HG03159 (cell line): ENCODE measurements at regions not wholly inside any gene's neighbourhood (a gene's known extent, or its start where the extent isn't known, plus 50 kb on each side); places are given as distances from the start of the nearest gene placed in this dataset.
"Not testable (repeated sequence)": the region's sequence is repeated elsewhere in the genome, so short reads cannot be mapped to it uniquely, and the experiment has no call there.

ENCODE experiments used
- ATAC-seq: cut with Tn5 transposase; IDR thresholded peaks from one replicate; pipeline ENCODE4 v1.9.1; 2021; ENCODE audit warnings: mild to moderate bottlenecking, moderate library complexity; ENCODE audit not compliant: unreplicated experiment

GRCh38 chr1:163471779-163472650 lies 150.3 kb downstream of the NUF2 start:
- ATAC-seq = no peak

GRCh38 chr1:163472651-163473248 lies 151.0 kb downstream of the NUF2 start:
- ATAC-seq = no peak

DNA sequence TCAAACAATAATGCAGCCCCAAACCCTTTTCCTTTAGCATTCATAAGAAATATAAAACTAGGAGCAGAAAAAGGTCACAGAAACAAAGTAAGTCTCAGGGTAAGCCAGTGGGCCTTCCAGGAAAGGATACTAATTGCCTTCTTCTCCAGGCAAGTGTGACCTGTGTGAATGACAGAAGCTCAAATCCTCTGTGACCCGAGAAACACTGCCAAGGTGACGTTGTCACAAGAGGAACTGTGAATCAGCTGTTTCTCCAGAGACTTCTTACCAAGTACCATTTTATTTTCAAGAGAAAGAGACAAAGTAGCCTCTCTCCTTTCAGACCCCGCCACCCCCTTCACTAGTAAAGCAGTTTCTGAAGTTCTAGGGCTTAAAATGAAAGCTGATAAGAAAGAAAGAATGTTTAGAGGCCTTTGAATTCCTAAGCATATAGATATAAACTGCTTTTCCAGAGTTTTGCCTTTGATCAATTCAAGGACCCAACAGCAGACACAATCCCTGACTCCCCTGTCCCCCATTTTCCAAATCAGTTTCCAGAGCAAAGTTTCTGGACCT lies 155.6 kb downstream of the NUF2 start:
- ATAC-seq = no peak

DNA sequence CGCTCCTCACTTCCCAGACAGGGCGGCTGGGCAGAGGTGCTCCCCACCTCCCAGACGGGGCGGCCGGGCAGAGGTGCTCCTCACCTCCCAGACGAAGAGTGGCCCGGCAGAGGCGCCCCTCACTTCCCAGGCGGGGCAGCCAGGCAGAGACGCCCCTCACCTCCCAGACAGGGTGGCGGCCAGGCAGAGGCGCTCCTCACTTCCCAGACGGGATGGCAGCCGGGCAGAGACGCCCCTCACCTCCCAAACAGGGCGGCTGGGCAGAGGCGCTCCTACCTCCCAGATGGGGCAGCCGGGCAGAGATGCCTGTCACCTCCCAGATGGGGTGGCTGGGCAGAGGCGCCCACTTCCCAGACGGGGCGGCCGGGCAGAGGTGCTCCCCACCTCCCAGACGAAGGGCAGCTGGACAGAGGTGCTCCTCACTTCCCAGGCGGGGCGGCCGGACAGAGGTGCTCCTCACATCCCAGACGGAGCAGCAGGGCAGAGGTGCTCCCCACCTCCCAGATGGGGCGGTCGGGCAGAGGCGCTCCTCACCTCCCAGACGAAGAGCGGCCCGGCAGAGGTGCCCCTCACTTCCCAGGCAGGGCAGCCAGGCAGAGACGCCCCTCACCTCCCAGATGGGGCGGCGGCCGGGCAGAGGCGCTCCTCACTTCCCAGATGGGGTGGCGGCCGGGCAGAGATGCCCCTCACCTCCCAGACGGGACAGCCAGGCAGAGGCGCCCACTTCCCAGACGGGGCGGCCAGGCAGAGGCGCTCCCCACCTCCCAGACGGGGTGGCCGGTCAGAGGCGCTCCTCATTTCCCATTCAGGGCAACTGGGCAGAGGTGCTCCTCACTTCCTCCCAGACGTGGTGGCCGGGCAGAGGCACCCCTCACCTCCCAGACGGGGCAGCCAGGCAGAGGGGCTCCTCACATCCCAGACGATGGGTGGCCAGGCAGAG lies 176.9 kb downstream of the NUF2 start:
- not testable (repeated sequence) for ATAC-seq

DNA sequence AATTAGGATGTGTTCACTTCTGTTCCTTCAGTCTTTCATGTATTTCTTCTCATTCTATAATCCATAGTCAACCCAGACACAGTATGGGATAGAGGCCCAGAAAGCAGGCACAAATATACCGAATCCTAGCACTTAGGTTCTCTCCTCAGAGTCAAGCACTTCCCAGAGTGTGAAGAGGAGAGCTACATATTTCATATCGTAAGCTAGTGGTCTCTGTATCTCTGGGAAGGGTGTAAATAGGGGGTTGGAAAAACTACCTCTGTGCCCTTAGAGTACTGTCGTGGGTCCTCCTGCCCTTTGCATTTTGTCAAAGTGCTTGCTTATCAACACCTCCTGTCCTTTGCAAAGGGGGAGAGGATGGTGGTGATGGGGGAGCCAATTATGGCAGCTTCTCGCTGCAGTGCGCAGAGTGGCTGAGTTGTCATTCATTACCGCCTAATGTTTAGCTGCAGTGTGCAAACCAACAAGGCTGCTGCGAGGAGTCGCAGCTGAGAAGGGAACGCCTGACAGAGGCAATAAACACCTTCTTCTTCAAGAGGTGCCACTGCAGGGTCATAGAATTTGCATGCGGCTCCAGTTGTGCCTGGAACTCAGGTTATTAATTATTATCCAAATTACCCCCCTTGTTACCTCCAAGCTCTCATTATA lies 182.7 kb downstream of the NUF2 start:
- ATAC-seq = no peak

DNA sequence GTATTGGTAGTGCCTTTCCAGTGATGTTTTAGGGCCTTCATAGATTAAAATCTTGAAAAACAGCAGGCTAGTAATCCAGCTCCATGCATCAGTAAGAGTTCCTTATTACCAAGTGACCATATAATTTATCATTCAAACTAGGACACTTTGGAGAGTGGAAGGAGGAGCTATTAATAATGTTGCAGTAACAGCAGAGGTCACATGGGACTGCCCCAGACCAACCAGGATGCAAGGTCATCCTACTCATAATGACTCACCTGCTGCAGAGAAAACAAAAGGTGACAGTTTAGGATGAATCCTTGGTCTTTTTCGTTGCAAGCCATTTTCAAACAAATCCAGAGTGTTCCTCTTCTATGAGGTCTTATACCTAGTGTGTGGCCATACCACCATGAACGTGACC lies 187.4 kb downstream of the NUF2 start:
- ATAC-seq = no peak

DNA sequence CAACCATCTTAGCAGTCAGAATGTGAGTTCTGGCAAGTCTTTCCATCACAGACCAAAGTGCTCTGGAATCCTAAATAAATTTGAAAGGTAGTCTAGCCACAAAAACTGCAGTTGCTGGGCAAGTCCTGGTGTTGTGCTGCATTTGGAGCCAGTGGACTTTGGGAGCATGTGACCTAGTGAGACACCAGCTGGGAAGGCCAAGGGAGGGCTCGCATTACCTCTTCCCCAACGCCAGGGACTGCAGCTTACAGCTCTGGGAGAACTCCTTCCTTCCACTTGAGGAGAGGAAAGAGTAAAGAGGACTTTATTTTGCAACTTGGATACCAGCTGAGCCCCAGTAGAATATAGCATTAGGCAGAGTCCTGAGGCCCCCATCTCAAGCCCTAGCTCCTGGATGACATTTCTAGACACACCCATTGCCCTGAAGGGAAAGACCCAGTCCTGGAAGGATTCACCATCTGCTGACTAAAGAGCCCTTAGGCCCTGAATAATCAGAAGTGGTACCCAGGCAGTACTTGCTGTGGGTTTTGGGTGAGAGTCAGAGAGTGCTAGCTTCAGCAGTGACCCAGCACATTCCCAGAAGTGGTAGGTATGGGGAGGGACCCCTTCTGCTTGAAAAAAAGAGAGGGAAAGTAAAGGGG lies 190.7 kb downstream of the NUF2 start:
- ATAC-seq = no peak

- ATAC-seq = no peak
Measured at GRCh38 chr1:163523375-163524029, 201.7 kb downstream of the NUF2 start.

DNA sequence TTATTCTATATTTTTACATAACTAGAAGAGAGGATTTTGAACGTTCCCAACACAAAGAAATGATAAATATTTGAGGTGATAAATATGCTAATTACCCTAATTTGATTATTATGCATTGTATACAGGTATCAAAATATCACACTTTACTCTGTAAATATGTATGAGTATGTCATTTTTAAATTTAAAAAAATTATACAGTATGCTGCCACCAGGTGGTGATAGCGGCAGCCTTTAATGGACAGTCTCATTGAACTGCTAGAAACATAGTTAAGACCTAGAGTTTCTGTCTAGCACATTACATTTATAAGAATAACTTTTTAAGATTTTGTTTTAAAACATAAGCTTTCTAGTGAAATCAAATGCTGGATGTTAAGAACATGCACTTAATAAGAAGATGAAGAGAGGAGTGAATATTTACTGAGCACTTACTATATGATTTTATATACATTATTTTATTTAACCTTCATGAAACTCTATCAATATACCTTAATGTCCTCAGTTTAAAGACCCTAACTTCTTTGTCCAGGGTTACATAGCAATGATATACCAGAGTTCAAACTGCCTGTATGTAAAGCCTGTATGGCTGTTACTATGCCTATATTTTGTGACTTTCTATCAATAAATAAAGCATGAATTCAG lies 207.1 kb downstream of the NUF2 start:
- peak; percentile 91 for ATAC-seq

DNA sequence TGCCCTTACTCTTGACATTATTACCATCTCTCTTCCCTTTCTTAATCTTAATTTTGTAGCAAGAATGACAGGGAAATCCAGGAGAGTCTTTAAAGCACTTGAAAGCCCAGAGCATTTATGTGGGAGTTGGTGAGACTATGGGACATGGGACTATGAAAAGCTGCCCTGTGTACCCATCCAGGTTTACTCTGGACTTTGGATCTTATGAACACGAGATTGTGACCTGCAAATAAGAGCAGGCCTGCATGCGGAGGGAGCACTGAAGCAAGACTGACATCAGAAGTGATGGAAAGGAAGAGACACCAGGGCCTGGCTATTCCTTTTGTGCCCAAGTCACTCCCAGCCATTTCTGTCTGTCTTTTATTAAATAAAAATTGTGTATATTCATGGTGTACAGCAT lies 209.6 kb downstream of the NUF2 start:
- no peak for ATAC-seq

DNA sequence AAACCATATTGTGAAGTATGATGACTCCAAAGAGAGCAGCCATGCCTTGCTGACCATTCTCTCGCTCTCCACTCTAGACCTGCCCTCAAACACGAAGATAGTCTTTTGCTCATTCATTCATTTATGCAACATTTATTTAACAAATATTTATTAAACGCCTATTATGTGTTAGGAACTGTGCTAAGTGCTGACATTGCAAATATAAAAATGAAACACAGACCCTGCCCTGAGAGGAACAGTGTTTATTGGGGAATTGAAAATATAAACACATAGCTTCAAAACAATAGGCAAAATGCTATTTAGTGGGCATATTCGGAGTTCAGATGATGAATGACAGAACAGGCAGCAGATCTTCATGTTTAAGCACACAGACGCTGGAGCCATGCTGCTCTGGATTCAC lies 213.6 kb downstream of the NUF2 start:
- no peak for ATAC-seq

DNA sequence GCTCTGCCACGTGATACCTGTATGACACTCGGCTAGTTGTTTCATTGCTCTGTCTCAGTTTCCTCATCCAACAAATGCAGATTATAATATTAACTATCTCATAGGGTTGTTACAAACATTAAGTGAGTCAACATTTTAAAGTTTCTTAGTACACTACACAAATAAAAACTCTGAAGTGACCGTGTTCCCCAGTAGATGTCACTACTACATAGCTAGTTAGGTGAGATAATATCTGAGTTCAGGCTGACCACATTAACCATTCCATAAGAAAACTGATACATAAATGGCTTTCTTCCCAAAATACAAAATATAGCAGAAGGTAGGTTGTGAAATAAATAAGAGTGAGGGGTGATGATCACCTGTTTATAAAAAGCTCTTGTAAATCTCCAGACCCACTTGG lies 214.1 kb downstream of the NUF2 start:
- ATAC-seq = no peak

GRCh38 chr1:163537809-163538208 lies 216.1 kb downstream of the NUF2 start:
- no peak for ATAC-seq

DNA sequence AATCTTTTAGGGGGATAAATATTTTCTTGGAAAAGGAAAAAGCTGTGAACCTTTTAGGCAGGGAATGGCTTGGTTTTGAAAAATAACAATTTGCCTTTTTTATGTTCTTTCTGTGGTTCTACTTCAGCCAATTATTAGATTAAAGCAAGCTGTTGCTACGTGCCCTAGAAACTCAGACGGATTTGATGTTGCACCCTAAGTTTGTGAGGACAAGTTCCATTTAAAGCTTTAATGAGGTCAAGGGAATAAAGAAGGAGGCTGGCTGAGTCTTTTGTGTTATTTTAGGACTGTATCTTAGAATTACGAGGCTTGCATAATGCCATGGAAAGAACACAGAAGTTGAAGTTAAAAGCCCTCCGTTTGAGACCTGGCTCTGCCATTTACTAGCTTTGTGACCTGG lies 216.9 kb downstream of the NUF2 start:
- ATAC-seq = no peak

GRCh38 chr1:163540727-163541126 lies 219.0 kb downstream of the NUF2 start:
- no peak for ATAC-seq

DNA sequence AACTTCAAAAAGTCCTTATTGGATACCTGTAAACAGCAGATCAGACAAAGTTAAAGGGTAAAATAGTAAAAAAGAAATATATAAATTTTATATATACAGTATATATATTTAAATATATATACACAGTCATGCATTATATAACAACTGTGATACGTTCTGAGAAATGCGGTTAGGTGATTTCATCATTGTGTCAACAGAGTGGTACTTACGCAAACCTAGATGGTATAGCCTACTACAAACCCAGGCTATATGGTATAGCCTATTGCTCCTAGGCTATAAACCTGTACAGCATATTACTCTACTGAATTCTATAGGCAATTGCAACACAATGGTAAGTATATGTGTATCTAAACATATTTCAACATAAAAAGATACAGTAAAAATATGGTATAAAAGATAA lies 222.7 kb downstream of the NUF2 start:
- ATAC-seq = no peak

DNA sequence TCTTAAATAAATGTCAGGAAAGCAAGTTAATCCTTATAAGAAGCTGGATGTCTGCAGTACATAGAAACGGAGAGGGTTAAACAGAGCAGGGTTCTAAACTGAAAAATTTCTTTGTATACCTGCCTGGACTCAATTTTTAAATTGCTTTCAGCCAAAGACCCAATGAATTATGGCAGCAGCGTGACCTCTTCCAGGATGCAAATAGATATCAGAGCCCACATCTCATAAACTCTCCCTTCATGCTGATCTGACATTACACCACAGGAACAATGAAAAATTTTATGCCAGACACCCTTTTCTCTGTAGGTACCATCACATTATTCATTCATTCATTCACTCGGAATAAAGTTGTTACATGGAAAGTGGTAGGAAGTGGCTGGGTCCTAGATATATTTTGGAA lies 236.4 kb downstream of the NUF2 start:
- ATAC-seq = no peak

GRCh38 chr1:163561580-163562295 lies 240.0 kb downstream of the NUF2 start:
- ATAC-seq = no peak

- ATAC-seq = no peak
Measured at GRCh38 chr1:163562355-163562754, 240.6 kb downstream of the NUF2 start.
